HG03432 (cell line): ENCODE measurements at regions not wholly inside any gene's neighbourhood (a gene's known extent, or its start where the extent isn't known, plus 50 kb on each side); places are given as distances from the start of the nearest gene placed in this dataset.
A peak's percentile ranks its signal among the peaks of the same experiment; 100 is the strongest.
"Not testable (repeated sequence)": the region's sequence is repeated elsewhere in the genome, so short reads cannot be mapped to it uniquely, and the experiment has no call there.

Source experiments
- ATAC-seq: cut with Tn5 transposase; IDR thresholded peaks from one replicate; pipeline ENCODE4 v1.9.1; 2021; ENCODE audit warnings: mild to moderate bottlenecking, moderate library complexity; ENCODE audit not compliant: unreplicated experiment

GRCh38 chr15:88994286-88994685, 81.1 kb upstream of the MFGE8 start:
- no peak for ATAC-seq

DNA sequence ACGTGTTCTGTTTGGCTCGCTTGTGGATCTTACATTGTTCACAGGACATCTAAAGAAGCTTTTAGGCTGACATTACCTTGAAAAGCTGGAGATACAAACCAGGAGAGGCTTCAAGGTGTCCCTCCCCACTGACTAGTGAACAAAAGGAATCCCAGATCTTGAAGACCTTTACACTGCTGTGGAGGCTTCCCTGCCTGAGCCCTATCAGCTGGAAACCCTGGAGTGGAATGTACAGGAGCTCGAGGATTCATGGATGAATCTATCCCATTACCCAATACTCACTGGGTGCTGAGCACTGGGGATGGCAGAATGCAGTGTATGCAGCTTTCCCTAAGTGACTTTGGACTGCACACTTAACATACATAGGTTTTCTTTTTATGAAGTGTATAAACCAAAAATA, 82.3 kb upstream of the MFGE8 start:
- no peak for ATAC-seq

- no peak for ATAC-seq
Measured at GRCh38 chr15:88997531-88997930, 84.4 kb upstream of the MFGE8 start.

DNA sequence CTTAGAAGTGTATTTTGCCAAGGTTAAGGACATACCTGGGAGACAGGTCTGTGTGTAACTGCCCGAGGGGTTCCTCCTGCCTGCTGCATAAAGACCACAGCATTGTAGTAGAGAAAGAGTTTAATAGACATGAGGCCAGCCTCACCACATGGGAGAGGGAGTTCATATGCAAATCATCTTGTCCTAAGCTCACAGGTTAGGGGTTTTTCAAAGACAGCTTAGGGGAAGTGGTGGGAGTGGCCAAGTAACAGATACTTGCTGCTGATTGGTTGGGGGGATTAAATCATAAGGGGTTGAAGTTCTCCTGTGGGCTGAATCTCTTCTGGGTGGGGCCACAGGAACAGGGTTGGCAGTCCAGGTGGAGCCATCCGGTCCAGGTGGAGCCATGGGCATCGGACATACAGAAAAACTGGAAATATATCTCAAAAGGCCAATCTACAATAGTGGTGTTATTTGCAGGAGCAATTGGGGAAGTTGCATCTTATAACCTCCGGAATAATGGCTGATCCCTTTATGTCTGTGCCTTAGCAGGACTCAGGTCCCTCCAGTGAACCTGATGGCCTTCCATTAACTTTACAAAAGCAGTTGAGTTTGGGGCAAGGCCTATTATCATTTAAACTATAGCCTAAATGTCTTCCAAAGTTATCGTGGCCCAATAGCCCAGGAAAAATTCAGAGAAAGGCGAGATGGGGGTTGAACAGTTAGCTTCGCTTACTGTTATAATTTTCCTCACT, 86.0 kb upstream of the MFGE8 start:
- no peak for ATAC-seq

DNA sequence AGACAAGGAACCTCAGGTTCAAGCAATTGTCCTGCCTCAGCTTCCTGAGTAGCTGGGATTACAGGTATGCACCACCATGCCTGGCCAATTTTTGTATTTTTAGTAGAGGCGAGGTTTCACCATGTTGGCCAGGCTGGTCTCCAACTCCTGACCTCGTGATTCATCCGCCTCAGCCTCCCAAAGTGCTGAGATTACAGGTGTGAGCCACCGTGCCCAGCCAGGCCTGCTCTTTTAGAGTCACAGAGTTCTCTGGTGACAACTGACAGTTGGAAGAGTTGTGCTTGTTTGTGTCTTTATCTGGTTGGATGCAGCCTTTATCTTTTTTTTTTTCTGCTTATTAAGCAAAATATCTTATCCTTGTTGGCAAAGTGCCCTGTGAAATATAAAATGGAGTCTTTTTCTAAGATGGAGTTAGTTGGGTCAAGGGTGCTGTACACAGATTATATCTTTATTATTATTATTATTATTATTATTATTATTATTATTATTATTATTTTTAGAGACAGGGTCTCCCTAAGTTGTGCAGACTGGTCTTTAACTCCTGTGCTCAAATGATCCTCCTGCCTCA, 86.5 kb upstream of the ABHD2 start:
- not testable (repeated sequence) for ATAC-seq

DNA sequence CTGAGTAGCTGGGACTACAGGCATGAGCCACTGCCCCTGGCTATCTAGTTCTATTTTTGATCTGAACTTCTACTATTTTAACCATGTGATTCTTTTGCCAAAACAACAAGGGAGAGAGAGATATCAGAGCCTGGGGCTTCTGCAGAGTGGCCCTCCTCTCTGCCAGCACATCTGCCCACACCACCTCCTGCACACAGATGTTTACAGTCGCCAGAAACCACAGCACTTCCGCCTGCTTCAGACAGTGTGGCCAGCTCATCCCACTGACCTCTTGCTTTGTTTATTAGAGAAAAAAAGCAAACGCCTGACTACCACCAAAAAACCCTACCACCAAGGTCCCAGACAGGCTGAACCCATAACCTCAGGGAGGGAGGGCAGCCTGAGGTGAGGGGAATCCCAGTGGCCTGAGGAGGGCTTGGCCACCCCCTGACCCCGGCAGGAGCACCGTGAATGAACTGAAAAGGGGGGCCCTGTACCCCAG, 85.9 kb upstream of the ABHD2 start:
- ATAC-seq, result peak; percentile 81

GRCh38 chr15:89002830-89003229, 85.4 kb upstream of the ABHD2 start:
- ATAC-seq, result no peak

- no peak for ATAC-seq
Measured at GRCh38 chr15:89003865-89004725, 84.2 kb upstream of the ABHD2 start.

- no peak for ATAC-seq
Measured at GRCh38 chr15:89004726-89005030, 83.6 kb upstream of the ABHD2 start.

DNA sequence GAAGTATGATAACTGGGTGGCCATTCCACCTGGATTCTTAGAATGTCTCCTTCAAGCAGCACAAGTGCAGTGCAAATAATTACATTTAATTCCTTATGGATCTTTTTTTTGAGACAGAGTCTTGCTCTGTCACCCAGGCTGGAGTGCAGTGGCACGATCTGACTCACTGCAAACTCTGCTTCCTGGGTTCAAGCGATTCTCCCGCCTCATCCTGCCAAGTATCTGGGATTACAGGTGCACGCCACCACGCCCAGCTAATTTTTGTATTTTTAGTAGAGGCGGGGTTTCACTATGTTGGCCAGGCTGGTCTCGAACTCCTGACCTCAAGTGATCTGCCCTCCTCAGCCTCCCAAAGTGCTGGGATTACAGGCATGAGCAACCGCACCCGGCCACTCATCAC, 80.7 kb upstream of the ABHD2 start:
- not testable (repeated sequence) for ATAC-seq

GRCh38 chr15:89007989-89008388, 80.3 kb upstream of the ABHD2 start:
- no peak for ATAC-seq

DNA sequence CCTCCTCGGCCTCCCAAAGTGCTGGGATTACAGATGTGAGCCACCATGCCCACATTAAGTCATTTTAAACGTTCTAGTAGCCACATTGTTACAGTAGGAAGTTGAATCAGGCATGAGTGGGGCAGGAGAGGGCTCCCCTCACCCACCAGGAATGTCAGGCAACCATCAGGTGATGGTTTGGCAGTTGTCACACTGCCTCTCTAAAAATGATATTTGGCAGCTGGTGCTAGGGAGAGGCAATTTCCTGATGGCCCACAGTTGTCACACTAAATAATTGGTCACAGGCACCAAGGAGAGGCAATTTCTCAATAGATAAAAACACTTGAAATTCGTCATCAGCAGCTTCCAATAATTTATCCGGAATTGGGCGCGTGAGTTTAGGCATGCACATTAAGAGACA, 79.2 kb upstream of the ABHD2 start:
- no peak for ATAC-seq

GRCh38 chr15:89015412-89016097, 72.7 kb upstream of the ABHD2 start:
- no peak for ATAC-seq

DNA sequence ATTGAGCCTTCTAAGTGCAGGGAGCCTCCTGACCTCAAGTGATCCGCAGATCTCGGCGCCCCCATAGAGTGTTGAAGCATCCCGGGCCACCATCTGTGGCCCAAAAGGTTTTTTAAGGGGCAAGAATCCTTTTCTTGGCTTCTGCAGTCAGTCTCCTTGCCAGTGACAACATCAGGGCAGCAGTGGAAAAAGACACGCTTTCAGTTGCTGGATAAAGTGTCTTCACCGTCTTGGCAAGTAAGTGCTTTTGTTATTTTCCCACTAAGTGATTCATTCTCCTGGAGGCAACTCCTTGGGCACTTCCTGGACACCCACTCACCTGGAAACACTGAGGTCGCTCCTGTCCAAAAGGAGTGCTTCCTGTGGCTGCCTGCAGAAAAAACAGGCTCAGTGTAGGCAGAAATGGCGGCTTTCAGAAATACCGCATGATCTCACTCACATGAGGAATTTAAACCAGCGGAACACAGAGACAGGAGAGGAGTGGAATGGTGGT, 71.7 kb upstream of the ABHD2 start:
- ATAC-seq, result no peak

DNA sequence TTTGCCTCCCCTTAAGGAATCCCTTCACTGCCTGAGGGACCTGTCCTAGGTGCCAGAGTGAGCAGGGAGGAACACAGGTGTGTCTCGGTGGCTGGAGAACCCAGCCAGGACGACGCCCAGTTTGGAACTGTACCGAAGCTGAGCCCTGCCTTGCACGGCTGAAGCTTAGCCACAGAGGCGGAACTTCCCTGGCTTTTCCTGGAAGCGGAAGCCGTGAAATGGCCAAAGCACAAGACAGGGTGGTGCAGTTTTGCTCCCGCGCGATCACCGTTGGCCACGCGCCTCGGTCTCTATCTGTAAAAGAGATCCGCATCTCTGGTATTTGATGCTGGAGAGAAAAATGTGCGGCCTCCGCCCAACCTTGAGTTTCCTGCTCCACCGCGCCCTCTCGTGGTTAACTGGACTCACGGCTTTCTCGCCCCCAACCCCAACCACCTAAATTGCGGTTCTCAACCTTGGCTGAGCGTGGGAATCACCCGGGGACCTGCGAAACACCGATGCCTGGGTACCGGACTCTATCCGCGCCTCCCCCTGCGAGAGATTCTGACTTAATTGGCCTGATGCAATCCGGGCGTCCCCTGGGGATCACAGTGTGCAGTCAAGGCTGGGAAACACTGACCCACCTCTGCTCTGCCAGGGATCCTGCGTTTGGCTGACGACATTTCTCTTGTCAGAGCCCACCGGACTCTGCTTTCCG, 70.7 kb upstream of the ABHD2 start:
- ATAC-seq, result peak; percentile 74

DNA sequence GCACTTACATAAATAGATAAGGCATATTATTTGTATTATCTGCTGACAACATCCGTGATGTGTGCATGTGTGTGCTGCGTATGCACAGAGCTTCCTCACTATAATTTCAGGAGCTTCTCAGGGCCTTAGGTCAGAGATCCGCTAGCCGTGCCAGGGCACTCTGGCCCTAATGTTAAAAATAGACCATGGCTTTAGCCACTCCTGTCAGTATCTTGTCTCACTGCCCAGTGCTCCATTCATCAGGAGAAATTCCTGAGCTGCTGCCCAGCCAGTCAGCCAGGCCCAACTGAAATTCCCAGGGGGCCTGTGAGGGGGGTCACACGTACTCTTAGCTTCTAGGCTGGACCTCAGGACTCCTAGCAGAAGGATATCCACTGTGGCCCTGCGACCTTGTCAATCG, 70.0 kb upstream of the ABHD2 start:
- no peak for ATAC-seq

DNA sequence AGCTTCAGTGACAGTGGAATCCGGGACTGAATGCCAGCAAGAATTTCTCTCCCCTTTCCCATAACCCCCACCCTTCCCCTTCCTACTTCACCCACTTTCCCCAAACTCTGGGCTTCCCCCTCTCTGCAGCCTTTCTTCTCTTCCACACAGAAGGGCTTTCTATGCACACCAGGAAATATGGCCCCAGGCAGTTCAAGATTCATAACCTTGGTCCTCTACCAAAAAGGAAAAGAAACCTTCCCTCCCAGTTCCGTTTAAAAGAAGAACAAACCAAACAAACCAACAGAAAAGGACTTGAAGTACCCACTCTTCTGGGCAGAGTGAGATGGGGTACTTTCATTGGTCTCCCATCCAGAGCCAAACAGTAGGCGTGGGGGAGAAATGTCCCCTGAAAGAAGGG, 68.8 kb upstream of the ABHD2 start:
- no peak for ATAC-seq

- no peak for ATAC-seq
Measured at GRCh38 chr15:89021224-89021623, 67.0 kb upstream of the ABHD2 start.

DNA sequence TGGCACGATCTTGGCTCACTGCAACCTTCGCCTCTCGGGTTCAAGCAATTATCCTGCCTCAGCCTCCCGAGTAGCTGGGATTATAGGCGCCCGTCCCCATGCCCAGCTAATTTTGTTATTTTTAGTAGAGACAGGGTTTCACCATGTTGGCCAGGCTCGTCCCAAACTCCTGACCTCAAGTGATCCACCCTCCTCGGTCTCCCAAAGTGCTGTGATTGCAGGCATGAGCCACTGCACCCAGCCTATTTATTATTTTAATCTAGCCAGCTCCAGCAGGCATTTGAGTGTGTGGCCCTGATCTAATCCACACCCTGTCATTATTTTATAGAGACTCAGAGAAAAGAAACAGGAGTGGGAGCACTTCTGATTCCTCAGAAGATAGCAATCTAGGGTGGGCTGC, 66.4 kb upstream of the ABHD2 start:
- ATAC-seq, result not testable (repeated sequence)

DNA sequence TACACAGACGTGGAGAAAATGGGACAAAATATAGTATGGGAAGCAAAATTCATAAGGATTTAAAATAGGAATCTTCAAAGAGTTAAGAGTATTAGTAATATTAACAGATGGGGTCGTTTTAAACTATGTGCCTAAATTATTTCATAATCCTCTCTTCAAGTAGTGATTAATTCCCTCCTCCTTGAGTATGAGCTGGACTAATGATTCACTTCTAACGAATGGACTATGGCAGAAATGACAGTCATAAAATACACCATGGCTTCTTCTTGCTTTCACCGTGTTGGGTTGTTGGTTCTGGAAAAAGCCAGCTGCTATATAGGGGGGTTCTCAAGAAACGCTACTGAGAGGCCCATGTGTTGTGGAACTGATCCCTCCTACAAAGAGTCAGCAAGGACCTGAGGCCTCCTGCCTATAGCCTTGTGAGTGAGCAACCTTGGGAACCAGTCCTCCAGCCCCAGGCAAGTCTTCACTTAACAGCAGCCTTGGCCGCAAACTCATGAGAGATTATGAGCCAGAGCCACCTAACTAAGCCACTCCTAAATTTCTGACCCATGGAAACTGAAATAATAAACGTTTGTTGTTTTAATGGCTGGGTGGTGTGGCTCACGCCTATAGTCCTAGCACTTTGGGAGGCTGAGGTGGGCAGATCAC, 64.8 kb upstream of the ABHD2 start:
- no peak for ATAC-seq
